ENCODE measurements at regions not wholly inside any gene's neighbourhood (a gene's known extent, or its start where the extent isn't known, plus 50 kb on each side); places are given as distances from the start of the nearest gene placed in this dataset.
"Not testable (repeated sequence)": the region's sequence is repeated elsewhere in the genome, so short reads cannot be mapped to it uniquely, and the experiment has no call there.

DNA sequence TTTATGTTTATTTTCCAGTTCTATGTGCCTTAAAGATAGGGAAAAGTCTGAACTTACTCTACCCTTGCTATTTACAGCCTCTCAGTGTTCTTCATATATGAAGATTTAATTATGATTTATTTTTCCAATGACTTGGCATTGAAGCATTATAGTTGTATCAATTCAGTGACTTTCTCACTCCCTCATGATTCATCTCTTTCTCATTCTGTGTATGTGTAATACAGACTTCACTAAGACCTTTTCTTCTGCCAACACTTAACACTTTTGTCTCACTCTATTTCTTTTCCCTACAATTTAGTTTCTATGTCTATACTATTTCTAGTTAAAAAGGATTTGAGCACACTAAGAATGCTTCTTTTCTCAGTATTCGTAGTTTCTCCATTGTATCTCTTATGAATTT, 1470.3 kb upstream of the ACVR2A start:
- TF ChIP-seq ZNF70 (CRISPR knock-in tag; IDR thresholded peaks at IDR 0.05) = no peak
- no peak for ATAC-seq

- ATAC-seq = not testable (repeated sequence)
Observed at GRCh38 chr2:146371364-146371763, 1473.5 kb upstream of the ACVR2A start.

DNA sequence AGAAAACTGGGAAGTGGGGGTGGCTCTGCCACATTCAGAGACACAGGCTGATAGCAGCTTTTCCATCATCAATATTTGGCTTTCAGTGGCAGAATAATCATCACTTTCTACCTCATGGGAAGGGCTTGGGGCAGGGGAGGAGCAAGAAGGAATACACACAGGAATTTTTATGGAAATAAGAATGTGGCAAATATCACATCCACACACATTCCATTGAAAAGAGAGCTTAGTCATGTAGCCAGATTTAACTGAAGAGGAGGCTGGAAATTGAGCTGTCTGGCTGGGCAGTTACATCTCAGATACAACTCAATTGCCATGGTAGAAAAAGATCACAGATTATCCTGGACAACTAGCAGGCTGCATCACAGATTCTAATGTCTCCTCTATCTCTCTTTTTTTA, 1474.0 kb upstream of the ACVR2A start:
- ATAC-seq = peak; percentile 72
- TF ChIP-seq ZNF565 (CRISPR knock-in tag; conservative IDR thresholded peaks at IDR 0.05; ENCODE audit: low read depth) = no peak
- TF ChIP-seq ISL1 (CRISPR knock-in tag; IDR thresholded peaks at IDR 0.05) = no peak
- TF ChIP-seq ZFP30 (CRISPR knock-in tag; IDR thresholded peaks at IDR 0.05) = no peak
- no peak for TF ChIP-seq BACH2 (CRISPR knock-in tag; IDR thresholded peaks at IDR 0.05; ENCODE audit: borderline replicate concordance)
- no peak for TF ChIP-seq CREB5 (CRISPR knock-in tag; IDR thresholded peaks at IDR 0.05; ENCODE audit: low read depth)
- TF ChIP-seq ARNTL (CRISPR knock-in tag; IDR thresholded peaks at IDR 0.05; ENCODE audit: borderline replicate concordance, low read depth) = no peak
- no peak for TF ChIP-seq PATZ1 (CRISPR knock-in tag; IDR thresholded peaks at IDR 0.05; ENCODE audit: borderline replicate concordance)
- no peak for TF ChIP-seq ZC3H10 (CRISPR knock-in tag; IDR thresholded peaks at IDR 0.05)
- no peak for TF ChIP-seq SNAI2 (CRISPR knock-in tag; IDR thresholded peaks at IDR 0.05)
- no peak for TF ChIP-seq OSR1 (CRISPR knock-in tag; IDR thresholded peaks at IDR 0.05)
- no peak for TF ChIP-seq ESRRG (CRISPR knock-in tag; IDR thresholded peaks at IDR 0.05)
- TF ChIP-seq TCF4 (CRISPR knock-in tag; IDR thresholded peaks at IDR 0.05; ENCODE audit: borderline replicate concordance) = no peak
- no peak for TF ChIP-seq ZNF70 (CRISPR knock-in tag; IDR thresholded peaks at IDR 0.05)
- TF ChIP-seq CSRNP3 (CRISPR knock-in tag; IDR thresholded peaks at IDR 0.05) = no peak
- no peak for TF ChIP-seq TOX (CRISPR knock-in tag; IDR thresholded peaks at IDR 0.05; ENCODE audit: borderline replicate concordance)
- no peak for TF ChIP-seq TSHZ2 (CRISPR knock-in tag; IDR thresholded peaks at IDR 0.05)
- TF ChIP-seq RARB (CRISPR knock-in tag; IDR thresholded peaks at IDR 0.05) = no peak

- ATAC-seq = no peak; the same call in 1 of the 3 replicates
- TF ChIP-seq, protein P1, sequence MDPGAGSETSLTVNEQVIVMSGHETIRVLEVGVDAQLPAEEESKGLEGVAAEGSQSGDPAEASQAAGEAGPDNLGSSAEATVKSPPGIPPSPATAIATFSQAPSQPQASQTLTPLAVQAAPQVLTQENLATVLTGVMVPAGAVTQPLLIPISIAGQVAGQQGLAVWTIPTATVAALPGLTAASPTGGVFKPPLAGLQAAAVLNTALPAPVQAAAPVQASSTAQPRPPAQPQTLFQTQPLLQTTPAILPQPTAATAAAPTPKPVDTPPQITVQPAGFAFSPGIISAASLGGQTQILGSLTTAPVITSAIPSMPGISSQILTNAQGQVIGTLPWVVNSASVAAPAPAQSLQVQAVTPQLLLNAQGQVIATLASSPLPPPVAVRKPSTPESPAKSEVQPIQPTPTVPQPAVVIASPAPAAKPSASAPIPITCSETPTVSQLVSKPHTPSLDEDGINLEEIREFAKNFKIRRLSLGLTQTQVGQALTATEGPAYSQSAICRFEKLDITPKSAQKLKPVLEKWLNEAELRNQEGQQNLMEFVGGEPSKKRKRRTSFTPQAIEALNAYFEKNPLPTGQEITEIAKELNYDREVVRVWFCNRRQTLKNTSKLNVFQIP (CRISPR knock-in tag; IDR thresholded peaks at IDR 0.05; ENCODE audit: borderline replicate concordance, low read depth) = no peak
- no peak for TF ChIP-seq TSHZ2 (CRISPR knock-in tag; IDR thresholded peaks at IDR 0.05)
- TF ChIP-seq TOX (CRISPR knock-in tag; IDR thresholded peaks at IDR 0.05; ENCODE audit: borderline replicate concordance) = no peak
- TF ChIP-seq ESRRG (CRISPR knock-in tag; IDR thresholded peaks at IDR 0.05) = no peak
- TF ChIP-seq CSRNP3 (CRISPR knock-in tag; IDR thresholded peaks at IDR 0.05) = no peak
- no peak for TF ChIP-seq PATZ1 (CRISPR knock-in tag; IDR thresholded peaks at IDR 0.05; ENCODE audit: borderline replicate concordance)
- no peak for TF ChIP-seq CREB5 (CRISPR knock-in tag; IDR thresholded peaks at IDR 0.05; ENCODE audit: low read depth)
Observed at GRCh38 chr2:146366276-146366675, 1478.6 kb upstream of the ACVR2A start.
